Uterus (tissue), 3 donors: ENCODE measurements at regions not wholly inside any gene's neighbourhood (a gene's known extent, or its start where the extent isn't known, plus 50 kb on each side); places are given as distances from the start of the nearest gene placed in this dataset.

Experiments used
- DNase-seq, 2 donors: peaks; one replicate each; pipeline ENCODE4 v3.0.0-alpha.2; 2019 to 2020
- H3K27ac ChIP-seq, 2 donors: fragments of 200-600 bp; sonication (generic); 1 replicate in 1 of 2; 2 replicates in 1 of 2; pipeline ENCODE4 v1.5.1; 2016 to 2018
- H3K27me3 ChIP-seq, 2 donors: fragments of 200-600 bp; sonication (generic); one replicate each; pipeline ENCODE4 v1.5.1; 2018 to 2019; ENCODE audit warnings: control low read depth in 1 of 2
- H3K36me3 ChIP-seq, 2 donors: fragments of 200-600 bp; sonication (generic); one replicate each; pipeline ENCODE4 v1.5.1; 2019; ENCODE audit warnings: control low read depth in 1 of 2
- H3K4me1 ChIP-seq, 2 donors: fragments of 200-600 bp; sonication (generic); one replicate each; pipeline ENCODE4 v1.5.1; 2018 to 2019; ENCODE audit warnings: control low read depth in 1 of 2
- H3K4me3 ChIP-seq, 2 donors: fragments of 200-600 bp; sonication (generic); 1 replicate in 1 of 2; 2 replicates in 1 of 2; pipeline ENCODE4 v1.5.1; 2018 to 2019; ENCODE audit warnings: mild to moderate bottlenecking in 1 of 2
- H3K9me3 ChIP-seq, 2 donors: fragments of 200-600 bp; sonication (generic); one replicate each; pipeline ENCODE4 v1.5.1; 2019; ENCODE audit warnings: control low read depth in 1 of 2
- POLR2A ChIP-seq, 2 donors: fragments of 450-650 bp; IDR thresholded peaks; one replicate each; pipeline ENCODE4 v1.6.1; 2016; ENCODE audit warnings: antibody characterized with exemption in 2 of 2, mild to moderate bottlenecking in 1 of 2, moderate library complexity in 1 of 2
- intact Hi-C: fragments of 100-400 bp; cut with DNase I; formaldehyde crosslinking; loops from one replicate; pipeline ENCODE4 v1.15.1; 2023; ENCODE audit warnings: low total_unique reads
- TF ChIP-seq, protein P1 (sequence below), 4 experiments: fragments of 200-600 bp in 2 of 4; fragments of 450-650 bp in 2 of 4; sonication (generic) in 2 of 4; IDR thresholded peaks; one replicate each; pipeline ENCODE4 v1.5.1; 2016 to 2019; ENCODE audit warnings: antibody characterized with exemption in 4 of 4, mild to moderate bottlenecking in 2 of 4, moderate library complexity in 1 of 4
- donor health status: DM: yes; HTN: yes; CAD: no.

DNA sequence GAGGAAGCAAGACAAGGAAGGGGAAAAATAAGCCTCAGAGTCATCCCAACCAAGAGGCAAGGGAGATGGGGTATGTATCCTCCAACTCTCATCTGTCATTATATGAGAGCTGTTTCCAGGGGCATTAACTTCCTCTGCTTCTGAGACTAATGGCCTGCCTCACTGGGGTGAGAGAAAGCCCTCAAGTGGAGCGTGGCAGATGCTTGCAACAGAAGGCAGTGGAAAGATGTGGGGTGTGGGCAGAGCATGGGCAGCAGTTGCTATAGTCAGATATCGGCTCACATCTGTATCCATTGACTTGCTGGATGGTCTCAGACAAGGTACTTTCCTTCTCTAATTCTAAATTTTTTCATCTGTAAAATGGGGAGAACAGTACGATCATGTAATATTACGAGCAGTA lies 81.7 kb upstream of the PLCL2 start:
- DNase-seq: no peak
- no peak overlapping the region for H3K27ac ChIP-seq
- H3K27me3 ChIP-seq: no peaks in the 10 kb centered on the region
- H3K4me1 ChIP-seq: no peaks in the 10 kb centered on the region
- no peak for TF ChIP-seq POLR2A (IDR thresholded peaks at IDR 0.05)
- TF ChIP-seq, protein P1, sequence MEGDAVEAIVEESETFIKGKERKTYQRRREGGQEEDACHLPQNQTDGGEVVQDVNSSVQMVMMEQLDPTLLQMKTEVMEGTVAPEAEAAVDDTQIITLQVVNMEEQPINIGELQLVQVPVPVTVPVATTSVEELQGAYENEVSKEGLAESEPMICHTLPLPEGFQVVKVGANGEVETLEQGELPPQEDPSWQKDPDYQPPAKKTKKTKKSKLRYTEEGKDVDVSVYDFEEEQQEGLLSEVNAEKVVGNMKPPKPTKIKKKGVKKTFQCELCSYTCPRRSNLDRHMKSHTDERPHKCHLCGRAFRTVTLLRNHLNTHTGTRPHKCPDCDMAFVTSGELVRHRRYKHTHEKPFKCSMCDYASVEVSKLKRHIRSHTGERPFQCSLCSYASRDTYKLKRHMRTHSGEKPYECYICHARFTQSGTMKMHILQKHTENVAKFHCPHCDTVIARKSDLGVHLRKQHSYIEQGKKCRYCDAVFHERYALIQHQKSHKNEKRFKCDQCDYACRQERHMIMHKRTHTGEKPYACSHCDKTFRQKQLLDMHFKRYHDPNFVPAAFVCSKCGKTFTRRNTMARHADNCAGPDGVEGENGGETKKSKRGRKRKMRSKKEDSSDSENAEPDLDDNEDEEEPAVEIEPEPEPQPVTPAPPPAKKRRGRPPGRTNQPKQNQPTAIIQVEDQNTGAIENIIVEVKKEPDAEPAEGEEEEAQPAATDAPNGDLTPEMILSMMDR (IDR thresholded peaks at IDR 0.05): no peak
- H3K36me3 ChIP-seq: no peaks in the 10 kb centered on the region
- no peak overlapping the region for H3K4me3 ChIP-seq
- H3K9me3 ChIP-seq: no peaks in the 10 kb centered on the region
- intact Hi-C loops: no loop called here

- Histone ChIP-seq H3K27ac (no peak overlapping the region), H3K27me3 (no peaks in the 10 kb centered on the region), H3K4me1 (no peaks in the 10 kb centered on the region), H3K9me3 (no peaks in the 10 kb centered on the region), H3K36me3 (no peaks in the 10 kb centered on the region), H3K4me3 (no peak overlapping the region)
- intact Hi-C loops: no loop called here
- TF ChIP-seq, protein P1 (IDR thresholded peaks at IDR 0.05): no peak
- no peak for TF ChIP-seq POLR2A (IDR thresholded peaks at IDR 0.05)
- DNase-seq: no peak
These were observed 77.4 kb upstream of the PLCL2 start for GRCh38 chr3:16807391-16807790.

DNA sequence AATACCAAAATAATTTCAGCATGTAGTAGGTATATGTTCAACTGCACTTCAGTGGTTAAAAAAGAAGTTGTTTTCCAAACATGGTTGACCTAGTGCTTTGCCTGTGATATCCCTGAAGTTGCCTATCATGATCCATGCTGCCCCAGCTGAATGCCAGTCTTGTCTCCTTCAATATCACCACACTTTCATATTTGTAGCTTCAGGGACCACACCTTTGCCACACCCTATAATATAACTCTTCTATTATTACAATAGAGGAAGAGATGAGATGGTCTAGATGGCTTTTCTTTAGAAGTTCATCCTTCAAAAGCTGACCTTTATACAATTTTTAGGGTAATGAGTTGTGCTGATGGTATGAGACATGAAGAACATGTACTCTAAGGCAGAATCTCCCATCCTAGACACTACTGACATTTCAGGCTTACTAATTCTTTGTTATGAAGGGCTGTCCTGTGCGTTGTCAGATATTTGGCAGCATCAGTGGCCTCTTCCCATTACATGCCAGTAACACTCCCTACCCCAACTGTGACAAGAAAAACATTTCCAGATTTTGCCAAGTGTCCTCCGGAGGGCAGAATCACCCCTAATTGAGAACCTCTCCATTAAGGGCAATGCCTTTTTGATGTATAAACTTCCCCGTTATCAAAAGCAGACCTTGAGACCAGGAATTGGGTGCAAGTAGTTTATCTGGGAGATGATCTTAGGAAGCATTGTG lies 76.2 kb upstream of the PLCL2 start:
- Histone ChIP-seq H3K9me3 (no peaks in the 10 kb centered on the region), H3K4me1 (no peaks in the 10 kb centered on the region), H3K27ac (no peak overlapping the region), H3K27me3 (no peaks in the 10 kb centered on the region), H3K4me3 (no peak overlapping the region), H3K36me3 (no peaks in the 10 kb centered on the region)
- intact Hi-C loops: no loop called here
- DNase-seq: no peak
- TF ChIP-seq POLR2A (IDR thresholded peaks at IDR 0.05): no peak
- TF ChIP-seq, protein P1 (IDR thresholded peaks at IDR 0.05): no peak

- H3K9me3 ChIP-seq: no peaks in the 10 kb centered on the region
- no peaks in the 10 kb centered on the region for H3K4me1 ChIP-seq
- no peaks in the 10 kb centered on the region for H3K36me3 ChIP-seq
- TF ChIP-seq, protein P1 (IDR thresholded peaks at IDR 0.05): no peak
- no peak for TF ChIP-seq POLR2A (IDR thresholded peaks at IDR 0.05)
- H3K4me3 ChIP-seq: no peak overlapping the region
- no peak overlapping the region for H3K27ac ChIP-seq
- intact Hi-C loops: no loop called here
- no peaks in the 10 kb centered on the region for H3K27me3 ChIP-seq
- no peak for DNase-seq
These were observed 75.3 kb upstream of the PLCL2 start for GRCh38 chr3:16809482-16809881.

DNA sequence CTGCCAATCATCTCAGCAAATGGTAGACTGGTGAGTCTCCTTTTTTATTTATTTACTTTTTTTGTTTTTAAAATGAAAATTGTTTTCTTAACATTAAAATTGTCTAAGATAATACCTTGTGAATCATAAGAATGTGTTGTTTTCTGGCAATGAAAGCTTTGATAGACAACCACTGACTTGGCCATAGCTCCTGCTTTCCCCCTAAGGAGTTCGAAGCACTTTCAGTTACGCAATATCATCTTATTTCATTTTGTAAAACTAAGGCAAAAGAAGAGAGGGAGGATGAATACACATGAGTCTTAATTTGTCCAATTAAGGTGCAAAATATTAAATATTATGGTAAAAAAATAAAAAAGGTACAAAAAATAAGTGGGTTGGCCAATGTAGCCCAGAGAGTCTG lies 74.8 kb upstream of the PLCL2 start:
- Histone ChIP-seq H3K4me3 (no peak overlapping the region), H3K36me3 (no peaks in the 10 kb centered on the region), H3K27ac (no peak overlapping the region), H3K9me3 (no peaks in the 10 kb centered on the region), H3K27me3 (no peaks in the 10 kb centered on the region), H3K4me1 (no peaks in the 10 kb centered on the region)
- no peak for DNase-seq
- TF ChIP-seq, protein P1 (IDR thresholded peaks at IDR 0.05): no peak
- no peak for TF ChIP-seq POLR2A (IDR thresholded peaks at IDR 0.05)
- intact Hi-C loops: no loop called here
